ENCODE measurements at regions not wholly inside any gene's neighbourhood (a gene's known extent, or its start where the extent isn't known, plus 50 kb on each side); places are given as distances from the start of the nearest gene placed in this dataset.

DNA sequence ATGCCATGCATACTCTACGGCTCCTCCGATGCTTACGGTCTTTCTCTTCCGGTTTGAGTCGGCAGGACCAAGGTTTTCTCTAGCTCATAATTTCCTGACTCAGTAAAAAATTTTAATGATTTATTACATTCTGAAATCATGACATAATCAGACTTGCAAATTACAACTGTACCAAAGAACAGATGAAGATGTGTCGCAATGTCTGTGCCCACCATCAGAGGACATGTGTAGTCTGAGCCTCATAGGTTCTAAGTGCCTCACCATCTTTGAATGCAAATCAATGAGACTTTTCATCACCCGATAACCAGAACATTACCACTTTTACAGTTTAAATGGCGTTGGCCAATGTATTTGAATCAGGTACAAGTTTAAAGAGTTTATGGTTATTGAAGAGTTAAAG is 213.1 kb downstream of the NHLRC3 start:
- POLR2A ChIA-PET, result no interaction called here
- Mint-ChIP-seq H3K4me3 (no peak overlapping the region), H3K4me1 (ENCODE audit: low read depth) (peaks cover 4% of the 10 kb centered on the region), H3K27me3 (peaks cover 1% of the 10 kb centered on the region), H3K9me3 (no peaks in the 10 kb centered on the region), H3K27ac (no peak overlapping the region), H3K36me3 (no peaks in the 10 kb centered on the region)
- CTCF ChIA-PET, result no interaction called here
- intact Hi-C loops (cut with micrococcal nuclease), result no loop called here
- no peak for DNase-seq

DNA sequence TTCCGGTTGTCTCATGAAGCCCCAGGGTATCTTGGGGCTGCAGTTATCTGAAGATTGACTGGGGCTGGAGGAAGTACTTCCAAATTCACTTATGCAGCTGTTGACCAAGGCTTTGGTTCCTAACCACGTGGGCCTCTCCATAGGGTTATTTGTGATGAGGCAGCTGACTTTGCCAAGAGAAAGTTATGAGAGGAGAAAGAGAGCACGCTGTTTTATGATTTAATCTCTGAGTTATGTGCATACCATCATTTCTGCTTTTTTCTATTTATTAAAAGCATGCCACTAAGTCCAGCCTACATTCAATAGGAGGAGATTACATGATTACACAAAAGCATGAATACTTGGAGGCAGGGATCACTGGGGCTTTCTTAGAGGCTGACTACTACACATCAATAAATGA is 215.5 kb downstream of the NHLRC3 start:
- DNase-seq, result no peak
- Mint-ChIP-seq H3K4me1 (ENCODE audit: low read depth) (peaks cover 6% of the 10 kb centered on the region), H3K36me3 (no peaks in the 10 kb centered on the region), H3K4me3 (no peak overlapping the region), H3K27ac (no peak overlapping the region), H3K27me3 (peaks cover 1% of the 10 kb centered on the region), H3K9me3 (no peaks in the 10 kb centered on the region)
- POLR2A ChIA-PET, result no interaction called here
- intact Hi-C loops (cut with micrococcal nuclease), result no loop called here
- CTCF ChIA-PET, result interaction anchor here (1.2 kb wide), 1 partner anchor 108 kb away, joined by 4 read pairs; no protein-coding TSS in a partner anchor

DNA sequence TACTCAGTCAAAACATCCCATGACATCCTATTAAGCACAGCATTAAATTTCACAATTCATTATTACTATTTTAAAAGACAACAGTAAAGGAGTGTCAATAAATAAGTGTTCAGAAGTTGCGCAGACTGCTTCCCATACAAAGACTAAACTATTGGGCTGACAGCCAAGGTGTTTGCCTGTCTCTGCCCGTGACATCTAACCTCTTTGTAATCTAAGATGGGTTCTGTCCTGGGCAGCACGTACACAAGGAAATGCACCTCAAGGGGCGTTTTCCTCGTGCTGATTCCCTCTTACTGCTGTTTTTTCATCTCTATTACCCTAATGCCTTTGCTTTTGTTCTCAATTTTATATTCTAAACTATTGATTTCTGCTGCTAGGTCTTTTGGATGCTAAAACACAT is 216.3 kb downstream of the NHLRC3 start:
- Mint-ChIP-seq H3K4me1 (ENCODE audit: low read depth) (peaks cover 12% of the 10 kb centered on the region), H3K9me3 (no peaks in the 10 kb centered on the region), H3K4me3 (no peak overlapping the region), H3K36me3 (no peaks in the 10 kb centered on the region), H3K27me3 (peaks cover 1% of the 10 kb centered on the region), H3K27ac (no peak overlapping the region)
- intact Hi-C loops (cut with micrococcal nuclease), result no loop called here
- POLR2A ChIA-PET, result no interaction called here
- DNase-seq, result no peak
- CTCF ChIA-PET, result no interaction called here

DNA sequence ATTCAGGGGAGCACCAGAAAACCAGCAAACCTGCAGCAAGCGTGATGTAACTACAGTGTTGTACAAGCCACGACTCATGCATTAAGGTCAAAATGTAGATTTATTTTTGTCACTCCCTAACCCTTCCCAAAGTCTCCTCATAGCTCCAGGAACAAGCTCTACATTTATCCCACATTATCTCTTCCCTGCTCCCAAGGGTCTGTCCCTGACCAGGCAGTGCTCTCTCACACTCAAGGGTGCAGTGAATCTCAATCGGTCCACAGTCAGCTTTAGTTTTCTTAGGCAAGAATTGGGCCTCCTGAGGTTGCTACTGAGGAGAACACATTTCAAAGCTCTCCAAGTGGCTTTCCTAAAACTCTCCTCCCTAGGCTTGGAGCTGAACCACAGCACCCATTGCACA is 219.4 kb downstream of the NHLRC3 start:
- intact Hi-C loops (cut with micrococcal nuclease), result no loop called here
- ChIA-PET CTCF (no interaction called here), POLR2A (no interaction called here)
- Mint-ChIP-seq H3K4me1 (ENCODE audit: low read depth) (peaks cover 23% of the 10 kb centered on the region), H3K36me3 (no peaks in the 10 kb centered on the region), H3K27me3 (peaks cover 1% of the 10 kb centered on the region), H3K27ac (no peak overlapping the region), H3K9me3 (no peaks in the 10 kb centered on the region), H3K4me3 (no peak overlapping the region)
- no peak for DNase-seq

DNA sequence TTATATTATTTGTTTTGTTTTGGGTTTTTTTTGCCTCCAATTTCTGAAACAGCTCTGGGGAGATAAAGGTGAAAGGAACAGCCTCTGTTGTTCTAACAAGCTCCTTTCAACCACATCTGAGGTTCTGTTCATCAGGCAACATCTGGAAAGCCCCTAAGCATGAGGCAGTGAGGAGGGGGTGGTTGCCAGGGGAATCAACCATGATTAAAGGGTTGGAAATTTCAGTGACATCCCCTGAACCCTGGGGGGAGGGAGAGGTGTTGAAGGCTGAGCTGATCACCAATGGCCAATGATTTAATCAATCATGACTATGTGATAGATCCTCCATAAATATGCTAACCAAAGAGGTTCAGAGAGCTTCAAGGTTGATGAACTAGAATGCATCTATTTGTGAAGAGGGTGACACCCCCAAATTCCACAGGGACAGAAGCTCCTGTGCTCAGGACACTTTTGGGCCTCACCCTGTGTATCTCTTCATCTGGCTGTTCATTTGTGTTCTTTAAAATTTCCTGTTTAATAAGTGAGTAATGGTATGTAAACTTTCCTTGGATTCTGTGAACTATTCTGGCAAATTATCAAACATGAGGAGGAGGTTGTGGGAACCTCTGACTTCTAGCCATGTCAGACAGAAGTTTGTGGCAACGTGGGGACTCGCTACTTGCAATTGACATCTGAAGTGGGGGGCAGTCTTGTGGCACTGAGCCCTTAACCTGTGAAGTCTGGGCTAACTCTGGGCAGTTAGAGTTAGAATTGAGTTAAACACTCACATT is 221.3 kb downstream of the NHLRC3 start:
- no peak overlapping the region for H3K4me3 Mint-ChIP-seq
- no peaks in the 10 kb centered on the region for H3K9me3 Mint-ChIP-seq
- ChIA-PET POLR2A (interaction anchor here (1.5 kb wide), 1 partner anchor 111 kb away, joined by 4 read pairs; no protein-coding TSS in a partner anchor), CTCF (interaction anchor here (1.1 to 7.4 kb wide), 5 partner anchors 13 to 357 kb away, joined by 3 to 55 read pairs (median 4); no protein-coding TSS in a partner anchor)
- no peak overlapping the region for H3K27ac Mint-ChIP-seq
- DNase-seq, result peak; percentile 37
- H3K27me3 Mint-ChIP-seq, result no peaks in the 10 kb centered on the region
- H3K36me3 Mint-ChIP-seq, result no peaks in the 10 kb centered on the region
- H3K4me1 Mint-ChIP-seq (ENCODE audit: low read depth), result peaks cover 23% of the 10 kb centered on the region
- intact Hi-C loops (cut with micrococcal nuclease), result loop anchor here (1.0 to 5.0 kb wide), 2 partner anchors 62 to 222 kb away; partner anchors contain the start of genes NHLRC3 and PROSER1

DNA sequence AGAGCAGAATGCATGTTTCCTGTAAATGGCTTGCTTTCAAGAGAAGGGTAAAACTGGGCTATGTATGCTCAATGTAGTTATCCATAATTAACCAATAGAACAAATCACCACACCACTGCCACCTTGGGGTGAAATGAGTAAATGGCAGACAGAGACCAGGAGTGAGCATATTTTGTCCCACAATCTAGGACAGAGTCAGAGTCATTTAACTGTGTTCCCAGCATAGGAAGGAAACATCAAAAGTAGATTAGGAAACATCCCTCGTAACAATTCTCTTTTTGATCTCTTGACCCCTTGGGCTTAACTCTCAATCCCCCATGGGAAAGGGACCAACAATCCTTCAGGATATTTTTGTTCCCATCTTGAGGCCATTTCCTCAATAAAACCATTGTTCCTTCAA is 224.8 kb downstream of the NHLRC3 start:
- CTCF ChIA-PET, result interaction anchor here (0.7 to 7.4 kb wide), 6 partner anchors 11 to 353 kb away, joined by 3 to 55 read pairs (median 12); no protein-coding TSS in a partner anchor
- DNase-seq, result peak; percentile 63

DNA sequence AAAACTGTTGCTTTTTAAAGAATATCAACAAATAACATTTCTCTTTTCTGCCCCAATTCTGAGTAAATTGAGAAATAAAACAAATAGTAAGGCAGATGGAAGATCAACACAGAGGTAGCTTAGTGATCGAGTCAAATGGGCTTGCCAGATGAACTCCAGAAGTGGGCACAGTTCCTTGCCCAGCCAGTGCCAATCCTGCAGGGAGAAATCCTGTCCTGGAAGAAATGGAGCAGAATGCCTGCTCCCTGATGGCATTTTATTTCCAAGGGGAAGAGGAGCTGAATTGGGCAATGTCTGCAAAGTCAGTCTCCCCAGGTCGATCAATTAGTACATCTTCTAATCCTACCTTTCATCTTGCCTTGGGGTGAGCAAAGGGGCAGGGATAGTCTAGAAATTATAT is 225.3 kb downstream of the NHLRC3 start:
- POLR2A ChIA-PET, result no interaction called here
- H3K9me3 Mint-ChIP-seq, result no peaks in the 10 kb centered on the region
- H3K4me3 Mint-ChIP-seq, result no peak overlapping the region
- no peak overlapping the region for H3K27ac Mint-ChIP-seq
- H3K27me3 Mint-ChIP-seq, result no peaks in the 10 kb centered on the region
- intact Hi-C loops (cut with micrococcal nuclease), result loop anchor here (1.0 to 5.0 kb wide), 5 partner anchors 118 to 349 kb away; partner anchors contain the start of genes NHLRC3 and PROSER1
- CTCF ChIA-PET, result interaction anchor here (0.7 to 7.4 kb wide), 6 partner anchors 11 to 352 kb away, joined by 3 to 55 read pairs (median 9); no protein-coding TSS in a partner anchor
- H3K36me3 Mint-ChIP-seq, result no peaks in the 10 kb centered on the region
- no peak for DNase-seq
- peaks cover 19% of the 10 kb centered on the region for H3K4me1 Mint-ChIP-seq (ENCODE audit: low read depth)

More for the DNA sequence above, 224.8 kb downstream of the NHLRC3 start:
- Mint-ChIP-seq H3K4me1 (ENCODE audit: low read depth) (peaks cover 19% of the 10 kb centered on the region), H3K27ac (no peak overlapping the region), H3K4me3 (no peak overlapping the region), H3K36me3 (no peaks in the 10 kb centered on the region), H3K27me3 (no peaks in the 10 kb centered on the region), H3K9me3 (no peaks in the 10 kb centered on the region)
- POLR2A ChIA-PET, result no interaction called here
- intact Hi-C loops (cut with micrococcal nuclease), result loop anchor here (1.0 to 5.0 kb wide), 5 partner anchors 118 to 349 kb away; partner anchors contain the start of genes NHLRC3 and PROSER1

DNA sequence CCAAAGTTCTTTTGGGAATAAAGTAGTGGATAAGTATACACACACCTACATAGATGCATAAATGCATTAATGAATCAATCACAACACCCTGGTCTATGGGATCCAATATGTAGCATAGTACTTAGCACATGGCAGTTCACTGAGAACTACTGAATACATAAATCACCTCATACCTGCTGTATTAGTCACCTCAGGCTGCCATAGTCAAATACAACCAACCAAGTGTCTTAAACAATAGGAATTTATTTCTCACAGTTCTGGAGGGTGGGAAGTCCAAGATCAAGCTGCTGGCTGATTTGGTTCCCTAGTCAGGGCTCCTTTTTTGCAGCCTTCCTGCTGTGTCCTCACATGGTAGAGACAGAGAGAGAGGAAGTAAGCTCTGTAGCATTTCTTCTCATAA is 228.2 kb downstream of the NHLRC3 start:
- ChIA-PET POLR2A (no interaction called here), CTCF (no interaction called here)
- H3K9me3 Mint-ChIP-seq, result no peaks in the 10 kb centered on the region
- no peak overlapping the region for H3K4me3 Mint-ChIP-seq
- DNase-seq, result no peak
- H3K27ac Mint-ChIP-seq, result no peak overlapping the region
- no peaks in the 10 kb centered on the region for H3K36me3 Mint-ChIP-seq
- intact Hi-C loops (cut with micrococcal nuclease), result no loop called here
- H3K4me1 Mint-ChIP-seq (ENCODE audit: low read depth), result no peaks in the 10 kb centered on the region
- peaks cover 3% of the 10 kb centered on the region for H3K27me3 Mint-ChIP-seq

DNA sequence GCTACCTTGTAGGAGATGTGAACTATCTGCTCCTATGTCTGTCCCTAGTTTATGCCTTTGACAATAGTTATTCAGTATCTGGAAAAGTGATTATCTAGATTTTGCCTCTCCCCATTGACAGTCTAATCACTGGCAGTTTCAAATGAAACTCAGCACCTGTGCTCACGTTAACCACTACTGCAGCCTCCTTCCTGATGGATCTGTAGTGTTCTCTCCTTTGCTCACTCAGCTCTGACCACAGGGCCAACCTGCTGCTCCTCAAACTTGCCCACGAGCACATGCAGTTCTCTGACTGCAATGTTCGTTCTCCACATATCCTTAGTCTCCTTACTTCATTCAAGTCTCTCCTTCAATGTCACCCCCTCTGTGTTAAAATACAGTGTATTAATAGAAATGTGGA is 230.1 kb downstream of the NHLRC3 start:
- peaks cover 8% of the 10 kb centered on the region for H3K27me3 Mint-ChIP-seq
- ChIA-PET CTCF (interaction anchor here (0.5 to 1.7 kb wide), 3 partner anchors 123 to 347 kb away, joined by 4 read pairs; no protein-coding TSS in a partner anchor), POLR2A (no interaction called here)
- H3K36me3 Mint-ChIP-seq, result no peaks in the 10 kb centered on the region
- intact Hi-C loops (cut with micrococcal nuclease), result no loop called here
- H3K9me3 Mint-ChIP-seq, result no peaks in the 10 kb centered on the region
- H3K4me3 Mint-ChIP-seq, result no peak overlapping the region
- DNase-seq, result no peak
- no peaks in the 10 kb centered on the region for H3K4me1 Mint-ChIP-seq (ENCODE audit: low read depth)
- no peak overlapping the region for H3K27ac Mint-ChIP-seq

DNA sequence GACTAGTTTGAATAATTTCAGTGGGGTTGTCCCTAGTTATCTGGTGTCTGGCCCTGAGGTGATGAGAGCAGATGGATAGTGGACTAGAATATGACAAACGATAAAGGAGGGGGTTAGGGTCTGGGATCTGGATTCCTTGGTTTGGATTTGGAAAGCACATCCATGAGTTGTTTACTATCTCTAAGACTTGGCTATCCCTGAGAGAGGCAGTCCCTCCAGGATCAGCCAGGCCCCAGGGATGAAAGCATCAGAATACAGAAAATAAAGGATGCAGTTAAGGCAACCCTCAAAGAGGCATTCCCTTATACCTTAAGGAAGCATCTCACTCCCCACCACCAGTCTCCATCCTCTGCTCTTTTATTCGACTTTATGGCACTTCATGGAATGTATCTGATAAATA is 230.7 kb downstream of the NHLRC3 start:
- Mint-ChIP-seq H3K4me1 (ENCODE audit: low read depth) (no peaks in the 10 kb centered on the region), H3K36me3 (no peaks in the 10 kb centered on the region), H3K27me3 (peaks cover 8% of the 10 kb centered on the region), H3K4me3 (no peak overlapping the region), H3K9me3 (no peaks in the 10 kb centered on the region), H3K27ac (no peak overlapping the region)
- POLR2A ChIA-PET, result no interaction called here
- intact Hi-C loops (cut with micrococcal nuclease), result no loop called here
- DNase-seq, result no peak
- CTCF ChIA-PET, result interaction anchor here (0.5 kb wide), 1 partner anchor 214 kb away, joined by 4 read pairs; no protein-coding TSS in a partner anchor

DNA sequence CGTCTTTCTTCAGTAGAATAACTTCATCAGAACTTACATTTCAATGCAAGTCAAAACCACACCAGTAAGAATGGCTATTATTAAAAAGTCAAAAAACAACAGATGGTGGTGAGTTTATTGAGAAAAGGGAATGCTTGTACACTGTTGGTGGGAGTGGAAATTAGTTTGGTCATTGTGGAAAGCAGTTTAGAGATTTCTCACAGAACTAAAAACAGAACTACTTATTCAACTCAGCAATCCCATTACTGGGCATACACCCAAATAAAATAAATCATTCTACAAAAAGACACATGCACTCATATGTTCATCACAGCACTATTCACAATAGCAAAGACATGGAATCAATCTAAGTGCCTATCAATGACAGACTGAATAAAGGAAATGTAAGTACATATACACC is 231.2 kb downstream of the NHLRC3 start:
- CTCF ChIA-PET, result interaction anchor here (0.8 kb wide), 1 partner anchor 124 kb away, joined by 3 read pairs; no protein-coding TSS in a partner anchor
- Mint-ChIP-seq H3K27me3 (peaks cover 8% of the 10 kb centered on the region), H3K4me1 (ENCODE audit: low read depth) (no peaks in the 10 kb centered on the region), H3K9me3 (no peaks in the 10 kb centered on the region), H3K27ac (no peak overlapping the region), H3K4me3 (no peak overlapping the region), H3K36me3 (no peaks in the 10 kb centered on the region)
- intact Hi-C loops (cut with micrococcal nuclease), result no loop called here
- no peak for DNase-seq
- POLR2A ChIA-PET, result no interaction called here

DNA sequence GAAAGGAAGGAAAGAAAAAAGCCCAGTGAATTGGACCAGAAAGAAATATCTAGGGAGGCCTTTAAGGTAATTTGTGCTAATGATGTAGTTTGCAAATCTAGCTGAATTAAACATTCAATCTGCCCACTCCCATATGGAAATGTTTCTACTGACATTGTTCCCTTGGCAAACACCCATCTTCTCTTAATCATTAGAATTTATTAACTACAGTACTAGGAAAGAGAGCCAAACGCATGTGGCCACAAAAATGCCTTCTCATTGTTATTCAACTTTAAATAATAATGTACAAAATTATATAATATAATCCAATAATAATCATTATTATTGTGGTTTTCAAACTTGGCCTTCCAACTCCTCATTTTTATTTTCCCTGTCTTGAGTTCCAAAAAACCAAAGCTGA is 234.7 kb downstream of the NHLRC3 start:
- ChIA-PET POLR2A (no interaction called here), CTCF (interaction anchor here (1.3 kb wide), 1 partner anchor 343 kb away, joined by 4 read pairs; no protein-coding TSS in a partner anchor)
- H3K36me3 Mint-ChIP-seq, result no peaks in the 10 kb centered on the region
- peaks cover 8% of the 10 kb centered on the region for H3K27me3 Mint-ChIP-seq
- H3K27ac Mint-ChIP-seq, result no peak overlapping the region
- H3K4me1 Mint-ChIP-seq (ENCODE audit: low read depth), result no peaks in the 10 kb centered on the region
- H3K4me3 Mint-ChIP-seq, result no peak overlapping the region
- no peaks in the 10 kb centered on the region for H3K9me3 Mint-ChIP-seq
- intact Hi-C loops (cut with micrococcal nuclease), result no loop called here
- DNase-seq, result no peak

Measured in activated CD4-positive, alpha-beta memory T cell treated with anti-CD3 and anti-CD28 coated beads for 36 hours (primary cell).